B cell (primary cell): ENCODE measurements at regions not wholly inside any gene's neighbourhood (a gene's known extent, or its start where the extent isn't known, plus 50 kb on each side); places are given as distances from the start of the nearest gene placed in this dataset.

ENCODE experiments used
- ATAC-seq: fragments of 200-7000 bp; cut with Tn5 transposase; one replicate; pipeline ENCODE4 v1.10.0; 2021; ENCODE audit warnings: low read depth, mild to moderate bottlenecking, moderate number of reproducible peaks, moderate library complexity
- CTCF ChIA-PET: fragments of 350-600 bp; sonication (Branson Sonifier 250); formaldehyde crosslinking; loops from one replicate; lab custom pipeline; 2021; ENCODE audit warnings: antibody characterized with exemption, inconsistent platforms; lab: Charles Lee
- POLR2A ChIA-PET: fragments of 350-600 bp; sonication (Branson Sonifier 250); formaldehyde crosslinking; loops from one replicate; lab custom pipeline; 2021; ENCODE audit warnings: antibody characterized with exemption; lab: Charles Lee
- DNase-seq: peaks from one replicate; pipeline ENCODE4 v3.0.0; 2013
- H2AFZ ChIP-seq: 2 replicates; pipeline ENCODE4 v1.6.1; 2012; ENCODE audit warnings: mild to moderate bottlenecking, low read depth, low read length; ENCODE audit not compliant: insufficient read depth, poor library complexity, severe bottlenecking
- H3K27ac ChIP-seq, 2 donors: 1 replicate in 1 of 2; 2 replicates in 1 of 2; pipeline ENCODE4 v1.5.1; 2012 to 2013; ENCODE audit warnings: low read length in 2 of 2, mild to moderate bottlenecking in 2 of 2, moderate library complexity in 1 of 2
- H3K27me3 ChIP-seq, 4 experiments: fragments of 200-600 bp in 1 of 4; sonication (generic) in 1 of 4; replicated peaks in 1 of 4; 1 replicate in 2 of 4; 2 replicates in 2 of 4; pipeline versions ENCODE4 v1.6.1 to v1.7.0; 2013 to 2016; ENCODE audit warnings: low read length in 3 of 4, mild to moderate bottlenecking in 2 of 4, mixed read lengths in 1 of 4, moderate library complexity in 1 of 4; ENCODE audit not compliant: insufficient read depth in 4 of 4, control insufficient read depth in 3 of 4; ENCODE audit errors: control extremely low read depth in 1 of 4
- H3K36me3 ChIP-seq, 2 experiments: replicated peaks in 1 of 2; 1 replicate in 1 of 2; 2 replicates in 1 of 2; pipeline versions ENCODE4 v1.6.1 to v1.7.1; 2013; ENCODE audit warnings: low read length in 1 of 2; ENCODE audit not compliant: insufficient read depth in 2 of 2, control insufficient read depth in 1 of 2; ENCODE audit errors: control extremely low read depth in 1 of 2, extremely low read depth in 1 of 2
- H3K4me1 ChIP-seq, 2 donors: fragments of 200-600 bp in 1 of 2; sonication (generic) in 1 of 2; 1 replicate in 1 of 2; 2 replicates in 1 of 2; pipeline versions ENCODE4 v1.5.1 to v1.6.1; 2013 to 2017; ENCODE audit warnings: low read length in 2 of 2; ENCODE audit not compliant: control insufficient read depth in 2 of 2, insufficient read depth in 2 of 2
- H3K4me2 ChIP-seq: replicated peaks from 2 replicates; pipeline ENCODE3; 2012; ENCODE audit warnings: mild to moderate bottlenecking, low read depth, low read length; ENCODE audit not compliant: poor library complexity, severe bottlenecking
- H3K4me3 ChIP-seq, 5 experiments: fragments of 200-600 bp in 1 of 5; sonication (generic) in 1 of 5; 1 replicate in 3 of 5; 2 replicates in 2 of 5; pipeline versions ENCODE4 v1.5.1 to v1.7.0; 2011 to 2016; ENCODE audit warnings: low read length in 4 of 5, mild to moderate bottlenecking in 4 of 5, low read depth in 2 of 5, control low read depth in 1 of 5, moderate library complexity in 1 of 5; ENCODE audit not compliant: insufficient read depth in 1 of 5; ENCODE audit errors: control extremely low read depth in 1 of 5, extremely low read depth in 1 of 5
- H3K79me2 ChIP-seq: fragments of 200-600 bp; sonication (generic); one replicate; pipeline ENCODE4 v1.6.0; 2016; ENCODE audit warnings: low read length; ENCODE audit not compliant: control insufficient read depth, insufficient read depth
- H3K9ac ChIP-seq: fragments of 200-600 bp; sonication (generic); 2 replicates; pipeline ENCODE4 v1.6.1; 2017; ENCODE audit warnings: mild to moderate bottlenecking, low read length, moderate library complexity
- H3K9me3 ChIP-seq, 3 donors: one replicate each; pipeline versions ENCODE4 v1.6.1 to v1.7.1; 2013; ENCODE audit warnings: low read length in 2 of 3; ENCODE audit not compliant: control insufficient read depth in 2 of 3, insufficient read depth in 1 of 3; ENCODE audit errors: control extremely low read depth in 1 of 3
- H4K20me1 ChIP-seq: 2 replicates; pipeline ENCODE4 v1.6.0; 2012; ENCODE audit warnings: mild to moderate bottlenecking, low read length; ENCODE audit not compliant: insufficient read depth, control insufficient read depth, poor library complexity, severe bottlenecking
- H3K27ac Mint-ChIP-seq: one replicate; pipeline ENCODE4 v1.8.0; 2021; ENCODE audit warnings: mixed read lengths
- H3K27me3 Mint-ChIP-seq: one replicate; pipeline ENCODE4 v1.8.0; 2021; ENCODE audit warnings: mixed read lengths
- H3K4me1 Mint-ChIP-seq: one replicate; pipeline ENCODE4 v1.8.0; 2021; ENCODE audit warnings: mixed read lengths
- H3K4me3 Mint-ChIP-seq: one replicate; pipeline ENCODE4 v1.8.0; 2021; ENCODE audit warnings: mixed read lengths
- H3K9me3 Mint-ChIP-seq: one replicate; pipeline ENCODE4 v1.8.0; 2022; ENCODE audit warnings: mixed read lengths; ENCODE audit not compliant: insufficient read depth
- CTCF ChIP-seq: fragments of 200-600 bp; IDR thresholded peaks from one replicate; pipeline ENCODE4 v1.8.0; 2022; ENCODE audit warnings: antibody characterized with exemption, mild to moderate bottlenecking
- EZH2 ChIP-seq: IDR thresholded peaks from 2 replicates; pipeline ENCODE4 v1.6.1; 2012; ENCODE audit warnings: borderline replicate concordance, low read depth, mild to moderate bottlenecking, moderate library complexity, low read length; ENCODE audit not compliant: insufficient read depth, poor library complexity, severe bottlenecking
- WGBS: methylation state at CpG from one replicate; pipeline ENCODE4 v1.1.5; 2013; ENCODE audit warnings: missing lambda C conversion rate; ENCODE audit not compliant: insufficient coverage; 5-methylcytosine and 5-hydroxymethylcytosine counted together
- intact Hi-C: fragments of 100-400 bp; cut with micrococcal nuclease; formaldehyde crosslinking; loops from one replicate; pipeline ENCODE4 v1.10.0; 2022

- Mint-ChIP-seq H3K27me3 (no peaks in the 10 kb centered on the region), H3K4me3 (no peak overlapping the region), H3K9me3 (peaks cover 3% of the 10 kb centered on the region), H3K27ac (no peak overlapping the region), H3K4me1 (no peaks in the 10 kb centered on the region)
- Histone ChIP-seq H3K79me2 (no peaks in the 10 kb centered on the region), H3K9me3 (no peaks in the 10 kb centered on the region), H3K4me2 (no peak overlapping the region), H3K4me3 (no peak overlapping the region), H3K36me3 (no peaks in the 10 kb centered on the region), H2AFZ (no peak overlapping the region), H3K4me1 (no peaks in the 10 kb centered on the region), H3K9ac (no peak overlapping the region), H3K27ac (no peak overlapping the region), H4K20me1 (no peaks in the 10 kb centered on the region), H3K27me3 (no peaks in the 10 kb centered on the region)
- POLR2A ChIA-PET: no interaction called here
- intact Hi-C loops: no loop called here
- CTCF ChIA-PET: no interaction called here
- TF ChIP-seq CTCF (no peak), EZH2 (no peak)
- whole genome bisulfite sequencing: 59% methylated on average over 2 of the region's 4 CpGs
- DNase-seq (no peak), ATAC-seq (no peak)
Observed at GRCh38 chr1:189301235-189301634, 1176.4 kb downstream of the BRINP3 start.

- Histone ChIP-seq H3K79me2 (no peaks in the 10 kb centered on the region), H3K27ac (no peak overlapping the region), H3K4me1 (no peaks in the 10 kb centered on the region), H2AFZ (no peak overlapping the region), H3K36me3 (no peaks in the 10 kb centered on the region), H3K4me2 (no peak overlapping the region), H3K27me3 (no peaks in the 10 kb centered on the region), H4K20me1 (no peaks in the 10 kb centered on the region), H3K9me3 (no peaks in the 10 kb centered on the region), H3K4me3 (no peak overlapping the region), H3K9ac (no peak overlapping the region)
- Mint-ChIP-seq H3K9me3 (peaks cover 3% of the 10 kb centered on the region), H3K27me3 (no peaks in the 10 kb centered on the region), H3K27ac (no peak overlapping the region), H3K4me1 (no peaks in the 10 kb centered on the region), H3K4me3 (no peak overlapping the region)
- POLR2A ChIA-PET: no interaction called here
- ATAC-seq: no peak
- TF ChIP-seq CTCF (no peak), EZH2 (no peak)
- CTCF ChIA-PET: no interaction called here
- DNase-seq: no peak
- no CpG with 5 or more reads among the region's 2 CpGs for WGBS
- intact Hi-C loops: no loop called here
Observed at GRCh38 chr1:189305279-189305678, 1172.4 kb downstream of the BRINP3 start.
